Nephron progenitor cell (in vitro differentiated cells): ENCODE measurements at regions not wholly inside any gene's neighbourhood (a gene's known extent, or its start where the extent isn't known, plus 50 kb on each side); places are given as distances from the start of the nearest gene placed in this dataset.

Experiments used
- DNase-seq: peaks from one replicate; pipeline ENCODE4 v3.0.0; 2021
- H3K27ac Mint-ChIP-seq: 2 replicates; pipeline ENCODE4 v1.8.0; 2021; ENCODE audit warnings: mild to moderate bottlenecking, moderate library complexity, mixed read lengths
- H3K27me3 Mint-ChIP-seq: 2 replicates; pipeline ENCODE4 v1.8.0; 2021; ENCODE audit warnings: mild to moderate bottlenecking, low read depth, mixed read lengths; ENCODE audit not compliant: poor library complexity
- H3K36me3 Mint-ChIP-seq: 2 replicates; pipeline ENCODE4 v1.8.0; 2021; ENCODE audit warnings: low read depth, mixed read lengths
- H3K4me1 Mint-ChIP-seq: 2 replicates; pipeline ENCODE4 v1.8.0; 2021; ENCODE audit warnings: mixed read lengths
- H3K4me3 Mint-ChIP-seq: 2 replicates; pipeline ENCODE4 v1.8.0; 2021; ENCODE audit warnings: mild to moderate bottlenecking, moderate library complexity, mixed read lengths
- H3K9me3 Mint-ChIP-seq: 2 replicates; pipeline ENCODE4 v1.8.0; 2021; ENCODE audit warnings: mild to moderate bottlenecking, moderate library complexity, mixed read lengths
- CTCF ChIP-seq: fragments of 200-600 bp; sonication (generic); IDR thresholded peaks from 2 replicates; pipeline ENCODE4 v1.5.0; 2021; ENCODE audit warnings: antibody characterized with exemption

- Mint-ChIP-seq H3K4me1 (peaks cover 20% of the 10 kb centered on the region), H3K27ac (no peak overlapping the region), H3K4me3 (no peak overlapping the region), H3K36me3 (no peaks in the 10 kb centered on the region), H3K9me3 (no peaks in the 10 kb centered on the region), H3K27me3 (no peaks in the 10 kb centered on the region)
- TF ChIP-seq CTCF = no peak
- DNase-seq = no peak
These were observed 76.5 kb downstream of the OTOL1 start for GRCh38 chr3:161573136-161573535.

GRCh38 chr3:161575901-161576300 lies 79.3 kb downstream of the OTOL1 start:
- Mint-ChIP-seq H3K4me1 (peaks cover 15% of the 10 kb centered on the region), H3K9me3 (no peaks in the 10 kb centered on the region), H3K27me3 (no peaks in the 10 kb centered on the region), H3K36me3 (no peaks in the 10 kb centered on the region), H3K27ac (no peak overlapping the region), H3K4me3 (no peak overlapping the region)
- DNase-seq = no peak
- TF ChIP-seq CTCF = no peak

- peaks cover 18% of the 10 kb centered on the region for H3K4me1 Mint-ChIP-seq
- H3K4me3 Mint-ChIP-seq = no peak overlapping the region
- no peaks in the 10 kb centered on the region for H3K36me3 Mint-ChIP-seq
- H3K27ac Mint-ChIP-seq = peak overlapping the region; percentile 66
- TF ChIP-seq CTCF = no peak
- H3K27me3 Mint-ChIP-seq = no peaks in the 10 kb centered on the region
- no peak for DNase-seq
- no peaks in the 10 kb centered on the region for H3K9me3 Mint-ChIP-seq
These were observed 79.7 kb downstream of the OTOL1 start for GRCh38 chr3:161576311-161576710.

- no peak for DNase-seq
- Mint-ChIP-seq H3K4me3 (no peak overlapping the region), H3K9me3 (no peaks in the 10 kb centered on the region), H3K27ac (peak overlapping the region; percentile 66), H3K27me3 (no peaks in the 10 kb centered on the region), H3K36me3 (no peaks in the 10 kb centered on the region), H3K4me1 (peaks cover 18% of the 10 kb centered on the region)
- TF ChIP-seq CTCF = no peak
These were observed 80.3 kb downstream of the OTOL1 start for GRCh38 chr3:161576714-161577510.

- DNase-seq = no peak
- TF ChIP-seq CTCF = no peak
- Mint-ChIP-seq H3K27me3 (no peaks in the 10 kb centered on the region), H3K9me3 (no peaks in the 10 kb centered on the region), H3K36me3 (no peaks in the 10 kb centered on the region), H3K4me3 (no peak overlapping the region), H3K27ac (no peak overlapping the region), H3K4me1 (peaks cover 18% of the 10 kb centered on the region)
These were observed 81.1 kb downstream of the OTOL1 start for GRCh38 chr3:161577662-161578061.
